ENCODE measurements at regions not wholly inside any gene's neighbourhood (a gene's known extent, or its start where the extent isn't known, plus 50 kb on each side); places are given as distances from the start of the nearest gene placed in this dataset.

DNA sequence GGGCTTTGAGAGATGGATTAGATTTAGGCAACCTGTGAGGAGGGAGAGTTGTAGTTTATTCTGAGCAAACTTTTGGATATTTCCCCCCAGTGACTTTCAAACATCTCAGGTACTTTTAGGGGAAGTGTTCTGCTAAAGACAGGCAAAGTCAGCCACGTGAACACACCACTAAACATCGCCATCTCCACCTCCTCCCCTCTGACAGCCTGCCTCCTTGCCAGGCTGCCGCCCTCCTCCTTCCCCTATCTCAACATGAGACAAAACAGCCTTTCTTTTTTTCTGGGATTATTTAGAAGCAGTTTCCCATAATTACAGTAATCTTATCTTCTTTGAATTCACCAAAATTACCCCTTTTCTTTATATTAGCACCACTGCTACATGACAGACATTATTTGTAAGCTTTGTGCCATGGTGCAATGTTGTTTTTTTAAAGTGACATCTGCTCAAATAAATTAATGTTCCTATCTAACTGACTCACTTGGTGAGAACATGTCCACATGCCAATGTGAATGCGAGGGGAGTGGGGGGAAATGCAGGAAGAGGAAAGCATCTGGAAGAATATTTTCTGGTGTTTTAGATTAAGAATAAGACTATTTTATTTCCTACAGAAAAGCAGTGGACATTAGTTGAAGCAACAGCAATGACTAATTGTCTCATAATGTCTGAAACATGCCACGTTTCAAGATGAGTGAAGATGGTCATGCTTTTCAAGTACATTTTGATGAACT lies 147.8 kb upstream of the ATP1B1 start:
- no peak for DNase-seq (ENCODE audit: low read depth in 3 of 3, low spot score in 2 of 3)

- no peak for DNase-seq (ENCODE audit: low read depth in 3 of 3, low spot score in 2 of 3)
These were observed 147.1 kb upstream of the ATP1B1 start for GRCh38 chr1:168959382-168959781.

- DNase-seq (ENCODE audit: low read depth in 3 of 3, low spot score in 2 of 3) = no peak
These were observed 146.4 kb upstream of the ATP1B1 start for GRCh38 chr1:168960114-168960513.

DNA sequence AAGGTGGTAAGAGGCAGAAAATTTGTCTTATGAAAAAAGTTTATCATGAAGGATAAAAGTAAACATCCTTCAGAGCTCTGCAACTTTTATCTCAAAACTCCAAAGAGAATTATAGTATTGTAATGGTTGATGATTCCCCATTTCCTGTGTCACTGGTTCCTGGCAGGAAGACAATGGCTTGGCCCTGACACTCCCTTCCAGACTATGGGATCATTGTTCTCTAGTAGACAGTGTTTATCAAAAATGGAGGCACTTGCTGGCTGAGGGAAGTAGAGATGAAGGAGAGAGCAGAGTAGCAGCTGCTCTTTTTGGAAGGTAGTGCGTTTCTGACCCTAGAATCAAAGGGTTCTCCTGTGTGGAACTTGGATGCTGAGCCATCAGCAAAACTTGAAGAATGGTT lies 145.9 kb upstream of the ATP1B1 start:
- DNase-seq (ENCODE audit: low read depth in 3 of 3, low spot score in 2 of 3) = no peak

DNA sequence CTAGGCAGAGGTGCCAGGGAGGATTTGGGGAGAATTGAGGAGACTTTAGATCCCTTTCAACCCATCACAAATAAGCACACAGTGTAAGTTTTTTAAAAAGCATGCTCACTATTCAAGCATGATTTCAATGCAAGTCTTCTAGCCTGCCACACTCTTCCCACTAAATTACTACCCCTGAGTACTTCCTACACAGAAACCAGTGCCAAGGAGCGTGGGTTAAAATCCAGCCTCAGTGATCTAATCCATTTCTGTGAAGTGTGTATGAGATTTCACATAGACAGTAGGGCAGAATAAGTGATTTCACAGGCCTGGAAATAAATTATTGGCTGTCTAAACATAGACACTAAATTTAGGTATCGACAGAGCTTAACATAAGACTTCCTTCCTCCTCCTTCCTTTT lies 142.9 kb upstream of the ATP1B1 start:
- DNase-seq (ENCODE audit: low read depth in 3 of 3, low spot score in 2 of 3) = no peak

- no peak for DNase-seq (ENCODE audit: low read depth in 3 of 3, low spot score in 2 of 3)
These were observed 142.0 kb upstream of the ATP1B1 start for GRCh38 chr1:168964478-168964877.

DNA sequence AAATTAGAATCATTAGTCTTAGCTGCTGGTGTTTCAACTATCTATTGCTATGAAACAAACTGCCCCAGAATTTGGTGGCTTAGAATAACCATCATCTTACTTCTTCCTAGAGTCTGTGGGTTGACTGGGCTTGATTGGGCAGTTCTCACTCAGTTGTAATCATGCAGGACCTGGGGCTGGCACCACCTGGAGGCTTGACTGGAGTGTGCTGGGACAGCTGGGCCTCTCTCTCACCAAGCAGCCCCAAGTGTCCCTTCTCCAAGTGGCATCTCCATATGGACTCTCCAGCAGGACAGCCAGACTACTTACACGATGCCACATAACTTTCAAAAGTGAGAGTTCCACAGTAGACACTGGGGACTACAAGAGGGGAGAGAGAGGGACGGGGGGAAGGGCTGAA lies 140.3 kb upstream of the ATP1B1 start:
- no peak for DNase-seq (ENCODE audit: low read depth in 3 of 3, low spot score in 2 of 3)

DNA sequence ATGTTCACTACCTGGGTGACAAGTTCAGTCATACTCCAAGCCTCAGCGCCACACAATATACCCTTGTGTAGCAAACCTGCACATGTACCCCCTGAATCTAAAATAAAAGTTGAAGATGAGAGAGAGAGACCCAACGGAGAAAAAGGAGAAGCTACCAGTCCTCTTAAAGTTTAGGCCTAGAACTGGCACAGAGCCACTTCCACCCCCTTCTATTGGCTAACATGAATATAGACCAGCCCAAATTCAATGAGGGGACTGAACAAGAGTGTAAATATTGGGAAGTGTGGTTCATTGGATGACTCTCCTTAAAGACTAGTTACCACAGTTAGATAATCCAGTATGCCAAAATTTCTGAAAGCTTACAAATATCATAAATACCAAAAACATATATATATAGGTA lies 139.9 kb upstream of the ATP1B1 start:
- no peak for DNase-seq (ENCODE audit: low read depth in 3 of 3, low spot score in 2 of 3)

- DNase-seq (ENCODE audit: low read depth in 3 of 3, low spot score in 2 of 3) = no peak
These were observed 135.4 kb upstream of the ATP1B1 start for GRCh38 chr1:168970926-168971659.

DNA sequence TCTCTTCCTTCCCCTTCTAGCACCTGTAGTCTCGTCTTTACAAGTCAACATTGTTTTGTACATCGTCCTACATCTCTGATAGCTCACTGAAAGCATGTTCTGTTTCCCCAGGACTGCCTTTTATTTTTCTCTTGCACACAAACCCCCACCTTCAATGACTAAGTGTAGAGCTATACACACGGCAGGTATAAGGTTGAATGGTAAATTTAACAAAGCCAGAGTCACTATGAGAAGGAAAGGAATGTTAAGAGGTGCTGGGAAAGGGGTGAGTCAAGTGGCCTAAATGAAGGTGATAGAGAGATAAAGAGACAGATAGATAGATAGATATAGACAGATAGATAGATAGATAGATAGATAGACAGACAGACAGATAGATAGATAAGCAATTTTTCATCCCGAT lies 134.3 kb upstream of the ATP1B1 start:
- DNase-seq (ENCODE audit: low read depth in 3 of 3, low spot score in 2 of 3) = no peak

DNA sequence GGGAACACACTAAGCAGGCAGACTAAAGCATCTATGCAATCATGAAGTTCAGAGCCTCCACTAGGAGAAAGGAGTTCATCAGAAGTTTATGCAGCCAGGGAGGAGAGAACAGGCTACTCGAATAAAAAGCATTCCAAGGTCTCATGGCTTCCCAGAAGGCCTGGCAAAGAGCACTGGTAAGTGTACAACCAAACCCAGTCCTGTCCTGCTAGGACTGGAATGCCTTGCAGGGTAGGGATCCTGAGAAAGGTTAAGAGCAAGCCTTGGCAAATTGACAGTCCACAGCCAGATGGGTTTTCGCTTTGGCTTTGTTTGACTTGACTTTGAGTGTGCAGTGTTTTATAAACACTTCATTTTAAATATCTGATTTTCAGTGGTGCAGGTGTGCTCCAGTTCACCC lies 133.6 kb upstream of the ATP1B1 start:
- DNase-seq (ENCODE audit: low read depth in 3 of 3, low spot score in 2 of 3) = no peak

- no peak for DNase-seq (ENCODE audit: low read depth in 3 of 3, low spot score in 2 of 3)
These were observed 132.4 kb upstream of the ATP1B1 start for GRCh38 chr1:168974117-168974516.

DNA sequence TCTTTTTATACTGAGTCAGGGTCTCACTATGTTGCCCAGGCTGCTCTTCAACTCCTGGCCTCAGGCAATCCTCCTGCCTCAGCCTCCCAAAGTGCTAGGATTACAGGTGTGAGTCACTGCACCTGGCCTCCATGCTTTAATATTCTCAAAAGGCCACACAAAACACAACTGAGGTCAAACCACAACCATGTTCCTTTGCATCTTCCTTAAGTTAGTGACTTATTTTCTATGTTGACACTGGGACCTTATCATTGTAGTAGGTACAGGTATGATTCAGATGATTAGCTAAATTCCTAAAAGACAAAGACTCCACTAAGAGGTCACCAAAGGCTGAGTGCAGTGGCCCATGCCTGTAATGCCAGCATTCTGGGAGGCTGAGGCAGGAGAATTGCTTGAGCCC lies 131.9 kb upstream of the ATP1B1 start:
- no peak for DNase-seq (ENCODE audit: low read depth in 3 of 3, low spot score in 2 of 3)

GRCh38 chr1:168976267-168976666 lies 130.2 kb upstream of the ATP1B1 start:
- DNase-seq (ENCODE audit: low read depth in 3 of 3, low spot score in 2 of 3) = no peak

- no peak for DNase-seq (ENCODE audit: low read depth in 3 of 3, low spot score in 2 of 3)
These were observed 128.9 kb upstream of the ATP1B1 start for GRCh38 chr1:168977618-168978017.

- no peak for DNase-seq (ENCODE audit: low read depth in 3 of 3, low spot score in 2 of 3)
These were observed 127.2 kb upstream of the ATP1B1 start for GRCh38 chr1:168979276-168979675.

DNA sequence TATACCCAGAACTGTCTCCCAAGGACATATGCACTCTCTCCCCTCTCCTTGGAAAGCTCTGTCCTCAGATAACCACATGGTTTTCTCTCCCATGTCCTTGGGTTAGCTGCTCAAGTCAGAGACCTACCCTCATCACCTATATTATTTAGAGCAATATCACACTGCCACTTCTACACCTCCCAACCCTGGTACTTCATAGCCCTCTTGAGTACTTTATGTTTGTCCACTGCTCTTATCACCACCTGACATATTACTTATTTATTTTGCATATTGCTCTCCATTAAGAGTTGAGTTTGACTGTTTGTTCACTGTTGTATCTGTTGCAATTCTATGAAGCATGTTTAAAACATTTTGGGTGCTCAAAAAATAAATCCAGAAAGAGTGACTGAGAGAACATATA lies 126.3 kb upstream of the ATP1B1 start:
- no peak for DNase-seq (ENCODE audit: low read depth in 3 of 3, low spot score in 2 of 3)

GRCh38 chr1:168980656-168981055 lies 125.8 kb upstream of the ATP1B1 start:
- DNase-seq (ENCODE audit: low read depth in 3 of 3, low spot score in 2 of 3) = no peak

GRCh38 chr1:168982778-168983177 lies 123.7 kb upstream of the ATP1B1 start:
- DNase-seq (ENCODE audit: low read depth in 3 of 3, low spot score in 2 of 3) = no peak

- DNase-seq (ENCODE audit: low read depth in 3 of 3, low spot score in 2 of 3) = no peak
These were observed 119.2 kb upstream of the ATP1B1 start for GRCh38 chr1:168987330-168987729.

DNA sequence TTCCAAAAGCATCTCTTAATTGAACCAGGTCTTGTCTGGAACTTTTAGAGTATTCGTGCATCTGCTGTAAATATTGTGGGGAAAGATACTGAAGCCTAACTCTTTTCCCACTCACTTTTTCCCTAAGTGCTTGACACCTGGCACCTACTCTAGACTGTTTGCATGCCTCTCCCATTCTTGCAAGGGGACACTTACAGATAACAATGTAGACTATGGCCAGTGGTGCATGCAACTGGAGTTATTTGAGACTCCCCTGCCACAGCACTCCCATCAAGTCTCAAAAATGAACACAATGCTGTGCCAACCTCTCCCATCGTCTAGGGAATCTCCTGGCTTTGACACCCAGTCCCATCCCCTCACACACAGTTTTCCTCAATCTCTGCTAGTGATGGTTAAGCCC lies 118.6 kb upstream of the ATP1B1 start:
- DNase-seq (ENCODE audit: low read depth in 3 of 3, low spot score in 2 of 3) = no peak

GRCh38 chr1:168989985-168990384 lies 116.5 kb upstream of the ATP1B1 start:
- DNase-seq (ENCODE audit: low read depth in 3 of 3, low spot score in 2 of 3) = no peak

All from right renal cortex interstitium (tissue), 3 donors.